ENCODE measurements at regions not wholly inside any gene's neighbourhood (a gene's known extent, or its start where the extent isn't known, plus 50 kb on each side); places are given as distances from the start of the nearest gene placed in this dataset.

DNA sequence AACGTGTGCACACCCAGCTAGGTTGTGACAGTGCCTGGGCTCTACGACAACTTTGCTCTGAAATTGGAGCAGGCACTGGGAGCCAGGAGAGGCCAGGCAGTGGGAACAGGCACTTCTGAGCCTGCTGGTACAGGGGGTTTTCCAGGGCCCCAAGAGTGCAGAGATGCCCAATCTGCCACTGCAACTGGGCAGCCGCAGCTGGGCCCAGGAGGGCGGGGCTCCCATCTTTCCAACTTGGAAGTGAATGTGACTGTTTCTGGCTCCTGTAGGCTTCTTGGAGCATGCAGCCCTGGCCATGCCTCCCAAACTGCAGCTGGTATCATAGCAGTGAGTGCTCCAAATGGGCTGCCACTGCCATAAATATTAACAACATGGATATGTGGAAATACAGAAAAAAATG is 465.1 kb upstream of the PABPC4L start:
- no peak for TF ChIP-seq TAF1 (IDR thresholded peaks at IDR 0.05; ENCODE audit: low read depth)
- TF ChIP-seq EP300 (IDR thresholded peaks at IDR 0.05; ENCODE audit: borderline replicate concordance) = no peak
- no peak for TF ChIP-seq ZBTB7A (IDR thresholded peaks at IDR 0.05; ENCODE audit: low read depth)
- TF ChIP-seq EGR1 (IDR thresholded peaks at IDR 0.05) = no peak
- TF ChIP-seq, protein P1, sequence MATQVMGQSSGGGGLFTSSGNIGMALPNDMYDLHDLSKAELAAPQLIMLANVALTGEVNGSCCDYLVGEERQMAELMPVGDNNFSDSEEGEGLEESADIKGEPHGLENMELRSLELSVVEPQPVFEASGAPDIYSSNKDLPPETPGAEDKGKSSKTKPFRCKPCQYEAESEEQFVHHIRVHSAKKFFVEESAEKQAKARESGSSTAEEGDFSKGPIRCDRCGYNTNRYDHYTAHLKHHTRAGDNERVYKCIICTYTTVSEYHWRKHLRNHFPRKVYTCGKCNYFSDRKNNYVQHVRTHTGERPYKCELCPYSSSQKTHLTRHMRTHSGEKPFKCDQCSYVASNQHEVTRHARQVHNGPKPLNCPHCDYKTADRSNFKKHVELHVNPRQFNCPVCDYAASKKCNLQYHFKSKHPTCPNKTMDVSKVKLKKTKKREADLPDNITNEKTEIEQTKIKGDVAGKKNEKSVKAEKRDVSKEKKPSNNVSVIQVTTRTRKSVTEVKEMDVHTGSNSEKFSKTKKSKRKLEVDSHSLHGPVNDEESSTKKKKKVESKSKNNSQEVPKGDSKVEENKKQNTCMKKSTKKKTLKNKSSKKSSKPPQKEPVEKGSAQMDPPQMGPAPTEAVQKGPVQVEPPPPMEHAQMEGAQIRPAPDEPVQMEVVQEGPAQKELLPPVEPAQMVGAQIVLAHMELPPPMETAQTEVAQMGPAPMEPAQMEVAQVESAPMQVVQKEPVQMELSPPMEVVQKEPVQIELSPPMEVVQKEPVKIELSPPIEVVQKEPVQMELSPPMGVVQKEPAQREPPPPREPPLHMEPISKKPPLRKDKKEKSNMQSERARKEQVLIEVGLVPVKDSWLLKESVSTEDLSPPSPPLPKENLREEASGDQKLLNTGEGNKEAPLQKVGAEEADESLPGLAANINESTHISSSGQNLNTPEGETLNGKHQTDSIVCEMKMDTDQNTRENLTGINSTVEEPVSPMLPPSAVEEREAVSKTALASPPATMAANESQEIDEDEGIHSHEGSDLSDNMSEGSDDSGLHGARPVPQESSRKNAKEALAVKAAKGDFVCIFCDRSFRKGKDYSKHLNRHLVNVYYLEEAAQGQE (IDR thresholded peaks at IDR 0.05; ENCODE audit: low read depth) = no peak
- no peak for TF ChIP-seq RAD21 (IDR thresholded peaks at IDR 0.05; ENCODE audit: low read depth)
- no peak for TF ChIP-seq YY1 (IDR thresholded peaks at IDR 0.05; ENCODE audit: low read depth)
- TF ChIP-seq, protein P2, sequence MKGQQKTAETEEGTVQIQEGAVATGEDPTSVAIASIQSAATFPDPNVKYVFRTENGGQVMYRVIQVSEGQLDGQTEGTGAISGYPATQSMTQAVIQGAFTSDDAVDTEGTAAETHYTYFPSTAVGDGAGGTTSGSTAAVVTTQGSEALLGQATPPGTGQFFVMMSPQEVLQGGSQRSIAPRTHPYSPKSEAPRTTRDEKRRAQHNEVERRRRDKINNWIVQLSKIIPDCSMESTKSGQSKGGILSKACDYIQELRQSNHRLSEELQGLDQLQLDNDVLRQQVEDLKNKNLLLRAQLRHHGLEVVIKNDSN (IDR thresholded peaks at IDR 0.05) = no peak
- no peak for TF ChIP-seq CREB1 (IDR thresholded peaks at IDR 0.05; ENCODE audit: low read depth)
- TF ChIP-seq, protein P3, sequence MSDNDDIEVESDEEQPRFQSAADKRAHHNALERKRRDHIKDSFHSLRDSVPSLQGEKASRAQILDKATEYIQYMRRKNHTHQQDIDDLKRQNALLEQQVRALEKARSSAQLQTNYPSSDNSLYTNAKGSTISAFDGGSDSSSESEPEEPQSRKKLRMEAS (IDR thresholded peaks at IDR 0.05) = no peak
- no peak for TF ChIP-seq TCF12 (IDR thresholded peaks at IDR 0.05; ENCODE audit: low read depth)
- no peak for TF ChIP-seq TEAD4 (IDR thresholded peaks at IDR 0.05)
- TF ChIP-seq NFIC (IDR thresholded peaks at IDR 0.05) = no peak
- no peak for TF ChIP-seq CEBPB (IDR thresholded peaks at IDR 0.05)
